Panc1 (cell line): ENCODE measurements at regions not wholly inside any gene's neighbourhood (a gene's known extent, or its start where the extent isn't known, plus 50 kb on each side); places are given as distances from the start of the nearest gene placed in this dataset.

ENCODE experiments used
- POLR2AphosphoS5 ChIP-seq: IDR thresholded peaks from 2 replicates; pipeline ENCODE4 v1.6.1; 2012; ENCODE audit warnings: mild to moderate bottlenecking, low read depth, low read length, moderate library complexity
- TF ChIP-seq, protein P1 (sequence below): fragments of 450-650 bp; IDR thresholded peaks from 2 replicates; pipeline ENCODE4 v1.5.1; 2017; ENCODE audit warnings: mild to moderate bottlenecking
- TF ChIP-seq, protein P2 (sequence below), 2 experiments: IDR thresholded peaks; 2 replicates each; pipeline ENCODE4 v1.6.1; 2011 to 2012; ENCODE audit warnings: low read depth in 2 of 2, control low read depth in 1 of 2, low read length in 1 of 2, mild to moderate bottlenecking in 1 of 2, moderate library complexity in 1 of 2; ENCODE audit not compliant: insufficient read depth in 1 of 2

DNA sequence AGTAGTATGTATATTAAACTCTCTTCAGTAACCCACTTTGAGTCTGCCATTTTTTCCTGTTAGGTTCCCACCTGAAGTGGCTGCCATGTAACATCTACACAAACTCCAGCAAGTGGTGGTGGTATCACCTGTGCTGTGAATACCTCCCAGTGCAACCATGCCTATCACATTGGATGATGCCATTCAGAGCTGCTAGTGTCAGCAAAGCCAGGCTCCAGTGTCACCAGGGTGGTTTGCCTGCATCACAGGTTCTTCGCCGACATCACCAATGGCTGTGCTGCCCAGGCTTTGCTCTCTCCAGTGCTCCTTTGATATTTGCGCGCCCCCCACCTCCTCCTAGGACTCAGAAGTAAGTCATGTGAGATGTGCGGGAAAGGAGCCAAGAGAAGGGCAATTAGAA is 162.6 kb upstream of the FOXA2 start:
- no peak for TF ChIP-seq POLR2AphosphoS5
- TF ChIP-seq, protein P1, sequence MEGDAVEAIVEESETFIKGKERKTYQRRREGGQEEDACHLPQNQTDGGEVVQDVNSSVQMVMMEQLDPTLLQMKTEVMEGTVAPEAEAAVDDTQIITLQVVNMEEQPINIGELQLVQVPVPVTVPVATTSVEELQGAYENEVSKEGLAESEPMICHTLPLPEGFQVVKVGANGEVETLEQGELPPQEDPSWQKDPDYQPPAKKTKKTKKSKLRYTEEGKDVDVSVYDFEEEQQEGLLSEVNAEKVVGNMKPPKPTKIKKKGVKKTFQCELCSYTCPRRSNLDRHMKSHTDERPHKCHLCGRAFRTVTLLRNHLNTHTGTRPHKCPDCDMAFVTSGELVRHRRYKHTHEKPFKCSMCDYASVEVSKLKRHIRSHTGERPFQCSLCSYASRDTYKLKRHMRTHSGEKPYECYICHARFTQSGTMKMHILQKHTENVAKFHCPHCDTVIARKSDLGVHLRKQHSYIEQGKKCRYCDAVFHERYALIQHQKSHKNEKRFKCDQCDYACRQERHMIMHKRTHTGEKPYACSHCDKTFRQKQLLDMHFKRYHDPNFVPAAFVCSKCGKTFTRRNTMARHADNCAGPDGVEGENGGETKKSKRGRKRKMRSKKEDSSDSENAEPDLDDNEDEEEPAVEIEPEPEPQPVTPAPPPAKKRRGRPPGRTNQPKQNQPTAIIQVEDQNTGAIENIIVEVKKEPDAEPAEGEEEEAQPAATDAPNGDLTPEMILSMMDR: no peak
- TF ChIP-seq, protein P2, sequence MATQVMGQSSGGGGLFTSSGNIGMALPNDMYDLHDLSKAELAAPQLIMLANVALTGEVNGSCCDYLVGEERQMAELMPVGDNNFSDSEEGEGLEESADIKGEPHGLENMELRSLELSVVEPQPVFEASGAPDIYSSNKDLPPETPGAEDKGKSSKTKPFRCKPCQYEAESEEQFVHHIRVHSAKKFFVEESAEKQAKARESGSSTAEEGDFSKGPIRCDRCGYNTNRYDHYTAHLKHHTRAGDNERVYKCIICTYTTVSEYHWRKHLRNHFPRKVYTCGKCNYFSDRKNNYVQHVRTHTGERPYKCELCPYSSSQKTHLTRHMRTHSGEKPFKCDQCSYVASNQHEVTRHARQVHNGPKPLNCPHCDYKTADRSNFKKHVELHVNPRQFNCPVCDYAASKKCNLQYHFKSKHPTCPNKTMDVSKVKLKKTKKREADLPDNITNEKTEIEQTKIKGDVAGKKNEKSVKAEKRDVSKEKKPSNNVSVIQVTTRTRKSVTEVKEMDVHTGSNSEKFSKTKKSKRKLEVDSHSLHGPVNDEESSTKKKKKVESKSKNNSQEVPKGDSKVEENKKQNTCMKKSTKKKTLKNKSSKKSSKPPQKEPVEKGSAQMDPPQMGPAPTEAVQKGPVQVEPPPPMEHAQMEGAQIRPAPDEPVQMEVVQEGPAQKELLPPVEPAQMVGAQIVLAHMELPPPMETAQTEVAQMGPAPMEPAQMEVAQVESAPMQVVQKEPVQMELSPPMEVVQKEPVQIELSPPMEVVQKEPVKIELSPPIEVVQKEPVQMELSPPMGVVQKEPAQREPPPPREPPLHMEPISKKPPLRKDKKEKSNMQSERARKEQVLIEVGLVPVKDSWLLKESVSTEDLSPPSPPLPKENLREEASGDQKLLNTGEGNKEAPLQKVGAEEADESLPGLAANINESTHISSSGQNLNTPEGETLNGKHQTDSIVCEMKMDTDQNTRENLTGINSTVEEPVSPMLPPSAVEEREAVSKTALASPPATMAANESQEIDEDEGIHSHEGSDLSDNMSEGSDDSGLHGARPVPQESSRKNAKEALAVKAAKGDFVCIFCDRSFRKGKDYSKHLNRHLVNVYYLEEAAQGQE (IDR thresholded peaks at IDR 0.05; ENCODE audit: insufficient read depth in 1 of 2, low read depth in 2 of 2, low read length in 1 of 2): no peak
